Left lung (tissue), 4 donors: ENCODE measurements at regions not wholly inside any gene's neighbourhood (a gene's known extent, or its start where the extent isn't known, plus 50 kb on each side); places are given as distances from the start of the nearest gene placed in this dataset.

ENCODE experiments used
- ATAC-seq: fragments of 200-7000 bp; cut with Tn5 transposase; one replicate; pipeline ENCODE4 v1.9.1; 2020; ENCODE audit warnings: moderate library complexity
- DNase-seq, 4 donors: peaks; one replicate each; pipeline ENCODE4 v3.0.0-alpha.2; 2013 to 2020
- H3K27ac ChIP-seq, 2 donors: fragments of 200-600 bp; sonication (generic) in 1 of 2; one replicate each; pipeline versions ENCODE4 v1.5.0 to v1.8.0; 2020 to 2021
- H3K27me3 ChIP-seq, 2 donors: fragments of 200-600 bp; sonication (generic) in 1 of 2; one replicate each; pipeline versions ENCODE4 v1.5.0 to v1.8.0; 2020 to 2021
- H3K36me3 ChIP-seq, 2 donors: fragments of 200-600 bp; sonication (generic) in 1 of 2; one replicate each; pipeline versions ENCODE4 v1.5.0 to v1.8.0; 2020 to 2021
- H3K4me1 ChIP-seq, 2 donors: fragments of 200-600 bp; one replicate each; pipeline ENCODE4 v1.8.0; 2021
- H3K4me3 ChIP-seq, 2 donors: fragments of 200-600 bp; sonication (generic) in 1 of 2; one replicate each; pipeline versions ENCODE4 v1.5.0 to v1.8.0; 2020 to 2021; ENCODE audit warnings: mild to moderate bottlenecking in 1 of 2
- H3K9me3 ChIP-seq, 2 donors: fragments of 200-600 bp; sonication (generic) in 1 of 2; one replicate each; pipeline versions ENCODE4 v1.5.0 to v1.8.0; 2020 to 2021
- intact Hi-C, 2 donors: fragments of 100-400 bp; cut with DNase I; formaldehyde crosslinking; loops; one replicate each; pipeline versions ENCODE4 v1.11.2 to v1.14.2; 2022
- TF ChIP-seq, protein P1 (sequence below), 2 donors: fragments of 200-600 bp; sonication (generic) in 1 of 2; IDR thresholded peaks; one replicate each; pipeline versions ENCODE4 v1.5.0 to v1.8.0; 2021; ENCODE audit warnings: antibody characterized with exemption in 2 of 2
- donor health status: DM: no; HTN: yes; CAD: no.
- donor health status: DM: no; HTN: no; CAD: no.

DNA sequence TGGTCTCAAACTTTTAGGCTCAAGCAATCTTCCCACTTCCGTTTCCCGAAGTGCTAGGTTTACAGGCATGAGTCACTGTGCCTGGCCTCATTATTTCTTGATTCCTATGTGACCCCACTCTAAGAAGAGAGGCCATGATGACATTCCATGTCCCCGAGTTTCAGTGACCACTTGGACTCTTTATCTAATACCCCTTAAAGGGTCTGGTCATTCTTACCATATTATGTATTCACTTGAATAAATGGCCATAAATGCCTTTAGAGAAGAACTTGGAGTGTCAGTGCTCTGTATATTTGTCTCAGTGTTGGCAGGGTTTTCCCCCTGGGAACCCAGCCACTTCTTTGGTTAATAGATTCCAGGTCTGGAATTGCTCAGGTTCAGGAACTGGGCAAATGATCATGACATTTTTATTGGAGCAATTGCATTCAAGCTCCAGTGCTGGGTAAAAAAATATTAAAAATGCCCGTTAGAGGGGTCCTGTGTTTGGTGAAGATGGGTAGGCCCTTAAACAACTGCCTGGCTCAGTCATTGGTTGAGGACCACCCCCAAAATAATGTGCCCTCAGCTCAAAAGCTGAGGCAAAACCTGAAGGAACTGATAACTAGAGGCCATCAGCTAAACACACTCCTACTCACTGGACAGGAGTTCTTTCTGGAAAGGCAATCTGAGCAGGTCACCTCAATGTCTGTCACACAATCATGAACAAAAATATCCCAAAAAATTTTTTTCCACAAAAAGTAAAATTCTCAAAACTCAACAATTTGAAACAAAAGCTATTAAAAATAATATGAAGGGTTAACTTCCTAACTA lies 186.6 kb upstream of the ZNF608 start:
- TF ChIP-seq, protein P1, sequence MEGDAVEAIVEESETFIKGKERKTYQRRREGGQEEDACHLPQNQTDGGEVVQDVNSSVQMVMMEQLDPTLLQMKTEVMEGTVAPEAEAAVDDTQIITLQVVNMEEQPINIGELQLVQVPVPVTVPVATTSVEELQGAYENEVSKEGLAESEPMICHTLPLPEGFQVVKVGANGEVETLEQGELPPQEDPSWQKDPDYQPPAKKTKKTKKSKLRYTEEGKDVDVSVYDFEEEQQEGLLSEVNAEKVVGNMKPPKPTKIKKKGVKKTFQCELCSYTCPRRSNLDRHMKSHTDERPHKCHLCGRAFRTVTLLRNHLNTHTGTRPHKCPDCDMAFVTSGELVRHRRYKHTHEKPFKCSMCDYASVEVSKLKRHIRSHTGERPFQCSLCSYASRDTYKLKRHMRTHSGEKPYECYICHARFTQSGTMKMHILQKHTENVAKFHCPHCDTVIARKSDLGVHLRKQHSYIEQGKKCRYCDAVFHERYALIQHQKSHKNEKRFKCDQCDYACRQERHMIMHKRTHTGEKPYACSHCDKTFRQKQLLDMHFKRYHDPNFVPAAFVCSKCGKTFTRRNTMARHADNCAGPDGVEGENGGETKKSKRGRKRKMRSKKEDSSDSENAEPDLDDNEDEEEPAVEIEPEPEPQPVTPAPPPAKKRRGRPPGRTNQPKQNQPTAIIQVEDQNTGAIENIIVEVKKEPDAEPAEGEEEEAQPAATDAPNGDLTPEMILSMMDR (IDR thresholded peaks at IDR 0.05): no peak
- H3K9me3 ChIP-seq: no peaks in the 10 kb centered on the region
- H3K36me3 ChIP-seq: no peaks in the 10 kb centered on the region
- H3K27ac ChIP-seq: no peak overlapping the region
- no peaks in the 10 kb centered on the region for H3K27me3 ChIP-seq
- intact Hi-C loops: no loop called here
- no peak overlapping the region for H3K4me3 ChIP-seq
- no peaks in the 10 kb centered on the region for H3K4me1 ChIP-seq
- DNase-seq (no peak), ATAC-seq (no peak)

DNA sequence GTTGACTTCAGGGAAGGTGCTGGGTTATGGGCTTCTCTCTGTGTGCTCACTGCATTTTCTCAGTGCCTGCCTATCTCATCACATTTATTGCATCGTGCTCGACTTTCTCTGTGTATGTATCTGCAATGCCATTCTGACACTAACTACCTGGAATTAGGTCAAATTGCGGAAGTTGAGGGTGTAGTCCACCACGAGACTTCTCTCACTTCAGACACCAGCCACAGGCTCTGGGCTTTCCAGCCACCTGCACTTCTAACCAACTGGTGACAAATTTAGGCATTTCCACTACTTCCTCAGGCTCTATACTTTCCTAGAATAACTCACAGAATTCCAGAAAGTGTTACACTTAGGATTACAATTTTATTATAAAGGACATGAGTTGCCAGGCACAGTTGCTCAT lies 188.6 kb upstream of the ZNF608 start:
- Histone ChIP-seq H3K27ac (no peak overlapping the region), H3K4me1 (no peaks in the 10 kb centered on the region), H3K9me3 (no peaks in the 10 kb centered on the region), H3K4me3 (no peak overlapping the region), H3K27me3 (no peaks in the 10 kb centered on the region), H3K36me3 (no peaks in the 10 kb centered on the region)
- intact Hi-C loops: no loop called here
- no peak for DNase-seq
- ATAC-seq: no peak
- TF ChIP-seq, protein P1 (IDR thresholded peaks at IDR 0.05): no peak

DNA sequence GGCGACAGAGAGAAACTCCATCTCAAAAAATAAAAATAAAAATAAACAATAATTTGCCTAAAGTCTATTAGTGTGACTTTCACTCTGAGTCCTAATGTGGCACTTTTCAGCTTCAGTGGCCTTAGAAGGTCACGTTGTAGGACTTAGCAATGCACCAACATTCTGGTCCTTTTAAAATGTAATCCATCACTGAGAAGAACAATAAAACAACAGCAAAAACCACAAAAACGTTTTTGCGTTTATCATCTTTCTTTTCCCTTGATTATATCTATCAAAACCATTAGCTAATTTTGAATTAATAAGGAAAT lies 190.1 kb upstream of the ZNF608 start:
- ATAC-seq (no peak), DNase-seq (no peak)
- intact Hi-C loops: no loop called here
- no peak overlapping the region for H3K4me3 ChIP-seq
- TF ChIP-seq, protein P1 (IDR thresholded peaks at IDR 0.05): no peak
- no peaks in the 10 kb centered on the region for H3K9me3 ChIP-seq
- H3K27me3 ChIP-seq: no peaks in the 10 kb centered on the region
- no peaks in the 10 kb centered on the region for H3K4me1 ChIP-seq
- H3K36me3 ChIP-seq: no peaks in the 10 kb centered on the region
- H3K27ac ChIP-seq: no peak overlapping the region

DNA sequence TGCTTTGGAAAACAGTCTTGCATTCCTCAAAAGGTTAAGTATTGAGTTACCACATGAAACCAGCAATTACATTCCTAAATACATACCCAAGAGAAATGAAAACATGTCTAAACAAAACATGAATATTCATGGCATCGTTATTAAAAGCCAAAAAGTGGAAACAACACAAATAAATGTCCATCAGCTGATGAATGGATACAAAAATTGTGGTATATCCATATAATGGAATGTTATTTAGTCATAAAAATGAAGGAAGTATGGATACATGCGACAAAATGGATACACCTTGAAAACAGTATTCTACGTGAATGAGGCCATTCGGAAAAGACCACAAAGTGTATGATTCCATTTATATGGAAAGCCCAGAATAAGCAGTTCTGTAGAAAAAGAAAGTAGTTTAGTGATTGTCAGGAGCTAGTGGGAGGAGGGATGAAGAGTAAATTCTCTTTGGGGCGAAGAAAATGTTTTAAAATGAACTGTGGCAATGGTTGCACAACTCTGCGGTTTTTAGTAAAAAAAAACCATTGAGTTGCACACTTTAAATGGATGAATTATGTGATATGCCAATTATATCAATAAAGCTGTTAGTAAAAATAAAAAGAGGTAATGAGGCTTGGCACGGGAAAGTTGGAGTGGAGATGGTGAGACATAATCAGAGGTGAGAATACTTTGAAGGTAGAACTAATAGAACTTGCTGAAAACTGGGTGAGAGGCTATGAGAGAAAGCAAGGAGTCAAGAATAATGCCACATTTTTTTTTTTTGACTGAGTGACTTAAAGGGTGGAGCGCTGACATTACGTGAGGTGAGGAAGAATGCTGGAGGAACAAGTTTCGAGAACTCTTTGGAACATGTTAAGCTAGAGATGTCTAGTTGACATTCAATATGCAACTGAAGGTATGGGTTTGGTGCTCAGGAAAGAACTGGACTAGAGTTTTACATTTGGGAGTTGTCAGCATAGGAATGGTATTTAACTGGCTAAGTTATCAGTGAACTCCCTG lies 194.9 kb upstream of the ZNF608 start:
- ATAC-seq: no peak
- intact Hi-C loops: no loop called here
- H3K4me1 ChIP-seq: no peaks in the 10 kb centered on the region
- no peaks in the 10 kb centered on the region for H3K36me3 ChIP-seq
- TF ChIP-seq, protein P1 (IDR thresholded peaks at IDR 0.05): no peak
- H3K4me3 ChIP-seq: no peak overlapping the region
- DNase-seq: no peak
- no peak overlapping the region for H3K27ac ChIP-seq
- no peaks in the 10 kb centered on the region for H3K9me3 ChIP-seq
- no peaks in the 10 kb centered on the region for H3K27me3 ChIP-seq
